K562 (cell line): ENCODE measurements at regions not wholly inside any gene's neighbourhood (a gene's known extent, or its start where the extent isn't known, plus 50 kb on each side); places are given as distances from the start of the nearest gene placed in this dataset.

ENCODE experiments used
- ATAC-seq: fragments of 200-7000 bp; cut with Tn5 transposase; 3 replicates; pipeline ENCODE4 v1.9.1; 2020; ENCODE audit warnings: moderate library complexity
- BruUV-seq: library from RNA; stranded (reverse); fragments of 400-500 nt; replicated peaks from 2 replicates; lab custom pipeline; 2021; lab: Mats Ljungman, UMichigan
- CTCF ChIA-PET: fragments of 300-600 bp; formaldehyde crosslinking; extraction: SDS; loops from one replicate; lab custom pipeline; 2021; ENCODE audit warnings: low intra/inter-chr PET ratio; lab: Yijun Ruan, JAX
- POLR2A ChIA-PET: fragments of 300-600, 350-650 bp; sonication (Branson Sonifier 250); formaldehyde crosslinking; extraction: SDS; loops from one replicate; lab custom pipeline; 2021; ENCODE audit warnings: antibody characterized with exemption, inconsistent platforms; lab: Yijun Ruan, JAX
- DNase-seq, 4 experiments: peaks; one replicate each; pipeline versions ENCODE4 v3.0.0 to v3.0.0-alpha.2; 2011 to 2018; ENCODE audit warnings: low spot score in 3 of 4, mixed read lengths in 3 of 4; ENCODE audit errors: extremely low read depth in 1 of 4
- FAIRE-seq: peaks from 2 replicates; lab custom pipeline; 2011; peaks lifted over from hg19 to GRCh38; lab: Jason Lieb, UNC
- H2AFZ ChIP-seq: 2 replicates; pipeline ENCODE4 v1.6.0; 2011; ENCODE audit warnings: low read depth, low read length, control low read depth, inconsistent platforms
- H3K27ac ChIP-seq: fragments of 200-600 bp; 3 replicates; pipeline ENCODE4 v1.8.0; 2011; ENCODE audit warnings: low read depth, mild to moderate bottlenecking, control low read depth, inconsistent platforms, low read length, moderate library complexity, mixed read lengths; ENCODE audit errors: extremely low read depth
- H3K27me3 ChIP-seq, 2 experiments: fragments of 300-600 bp in 1 of 2; 2 replicates in 1 of 2; 3 replicates in 1 of 2; pipeline versions ENCODE4 v1.6.0 to v1.8.0; 2011; ENCODE audit warnings: inconsistent platforms in 2 of 2, low read length in 2 of 2, mild to moderate bottlenecking in 1 of 2, mixed read lengths in 1 of 2, moderate library complexity in 1 of 2; ENCODE audit not compliant: control insufficient read depth in 2 of 2, insufficient read depth in 2 of 2
- H3K36me3 ChIP-seq: fragments of 300-600 bp; 3 replicates; pipeline ENCODE4 v1.8.0; 2011; ENCODE audit warnings: mild to moderate bottlenecking, low read length, inconsistent platforms; ENCODE audit not compliant: control insufficient read depth, insufficient read depth
- H3K4me1 ChIP-seq, 2 experiments: fragments of 200-600 bp in 1 of 2; replicated peaks in 1 of 2; 2 replicates in 1 of 2; 3 replicates in 1 of 2; pipeline versions ENCODE4 v1.5.1 to v1.8.0; 2011; ENCODE audit warnings: inconsistent platforms in 2 of 2, low read length in 2 of 2, mild to moderate bottlenecking in 1 of 2, mixed read lengths in 1 of 2, moderate library complexity in 1 of 2; ENCODE audit not compliant: control insufficient read depth in 2 of 2, insufficient read depth in 2 of 2
- H3K4me2 ChIP-seq: 2 replicates; pipeline ENCODE4 v1.6.1; 2011; ENCODE audit warnings: low read length, control low read depth, inconsistent platforms, mixed read lengths; ENCODE audit not compliant: insufficient read depth
- H3K4me3 ChIP-seq: fragments of 200-600 bp; sonication (generic), shearing (Covaris generic); 2 replicates; pipeline ENCODE4 v1.5.1; 2016; ENCODE audit warnings: control low read depth, inconsistent platforms
- H3K79me2 ChIP-seq: fragments of 200-600 bp; 3 replicates; pipeline ENCODE4 v1.8.0; 2011; ENCODE audit warnings: low read length, inconsistent platforms; ENCODE audit not compliant: control insufficient read depth, insufficient read depth
- H3K9ac ChIP-seq, 2 experiments: 2 replicates each; pipeline versions ENCODE4 v1.6.0 to v1.6.1; 2011; ENCODE audit warnings: low read depth in 2 of 2, low read length in 2 of 2, control low read depth in 1 of 2, inconsistent platforms in 1 of 2, mild to moderate bottlenecking in 1 of 2, mixed read lengths in 1 of 2; ENCODE audit not compliant: insufficient read depth in 1 of 2
- H3K9me1 ChIP-seq: one replicate; pipeline ENCODE4 v1.6.0; 2011; ENCODE audit warnings: inconsistent platforms, mild to moderate bottlenecking, low read length, moderate library complexity; ENCODE audit not compliant: control insufficient read depth, insufficient read depth
- H3K9me3 ChIP-seq: replicated peaks from 2 replicates; pipeline ENCODE4 v1.5.1; 2011; ENCODE audit warnings: low read depth, low read length, inconsistent platforms; ENCODE audit not compliant: control insufficient read depth, insufficient read depth
- H4K20me1 ChIP-seq: replicated peaks from 2 replicates; pipeline ENCODE4 v1.6.1; 2011; ENCODE audit warnings: low read length, inconsistent platforms, mixed read lengths; ENCODE audit not compliant: control insufficient read depth, insufficient read depth
- E2F1 ChIP-seq: sonication (generic); formaldehyde crosslinking; IDR thresholded peaks from 2 replicates; pipeline ENCODE4 v1.8.1; 2023; ENCODE audit warnings: mild to moderate bottlenecking, missing genetic modification reagents, moderate library complexity
- IRF9 ChIP-seq: fragments of 450-650 bp; IDR thresholded peaks from 2 replicates; pipeline ENCODE4 v1.6.1; 2016; ENCODE audit warnings: missing biosample characterization, missing genetic modification characterization
- MBD2 ChIP-seq: sonication (generic); IDR thresholded peaks from 2 replicates; pipeline ENCODE4 v1.6.1; 2016; ENCODE audit warnings: low read depth, borderline replicate concordance
- MED1 ChIP-seq: sonication (generic); formaldehyde crosslinking; IDR thresholded peaks from 2 replicates; pipeline ENCODE4 v1.8.1; 2023; ENCODE audit warnings: missing genetic modification reagents, borderline replicate concordance
- NBN ChIP-seq: fragments of 450-650 bp; IDR thresholded peaks from 2 replicates; pipeline ENCODE4 v1.6.1; 2016; ENCODE audit warnings: low read depth, mild to moderate bottlenecking
- NR3C1 ChIP-seq: sonication (generic); formaldehyde crosslinking; IDR thresholded peaks from 2 replicates; pipeline ENCODE4 v1.8.1; 2022; ENCODE audit warnings: missing genetic modification reagents
- POLR3G ChIP-seq: IDR thresholded peaks from 2 replicates; pipeline ENCODE4 v1.6.1; 2011; ENCODE audit not compliant: insufficient read length, insufficient replicate concordance; ENCODE audit errors: extremely low read depth
- RBM14 ChIP-seq: fragments of 200-400 bp; formaldehyde crosslinking; IDR thresholded peaks from 2 replicates; pipeline ENCODE4 v1.6.1; 2018; ENCODE audit warnings: low read depth, mild to moderate bottlenecking, low read length, moderate library complexity, borderline replicate concordance; ENCODE audit not compliant: insufficient read depth
- THRA ChIP-seq: fragments of 450-650 bp; IDR thresholded peaks from 2 replicates; pipeline ENCODE4 v1.6.1; 2017; ENCODE audit warnings: mild to moderate bottlenecking, moderate library complexity
- ZFX ChIP-seq: sonication (generic); formaldehyde crosslinking; IDR thresholded peaks from 2 replicates; pipeline ENCODE4 v1.8.0; 2022; ENCODE audit warnings: mild to moderate bottlenecking, missing genetic modification reagents, moderate library complexity
- ZNF217 ChIP-seq: sonication (generic); formaldehyde crosslinking; IDR thresholded peaks from 2 replicates; pipeline ENCODE4 v1.8.0; 2022; ENCODE audit warnings: mild to moderate bottlenecking, missing genetic modification reagents
- WGBS: fragments of 100-300 bp; shearing (Covaris generic); methylation state at CpG from one replicate; pipeline ENCODE4 v1.1.6; 2016; ENCODE audit warnings: low coverage, mixed read lengths; ENCODE audit not compliant: insufficient coverage; ENCODE audit errors: missing lambda C conversion rate; 5-methylcytosine and 5-hydroxymethylcytosine counted together
- in situ Hi-C: fragments of 300-500 bp; cut with MboI; formaldehyde crosslinking; loops from 4 replicates; pipeline ENCODE4 v1.15.0; 2018; ENCODE audit warnings: inconsistent platforms, mixed read lengths
- intact Hi-C: fragments of 100-400 bp; cut with micrococcal nuclease; formaldehyde crosslinking; loops from 2 replicates; pipeline ENCODE4 v1.14.2; 2022

GRCh38 chr9:88745276-88746001, 210.5 kb downstream of the NXNL2 start:
- POLR2A ChIA-PET = no interaction called here
- Histone ChIP-seq H3K79me2 (no peaks in the 10 kb centered on the region), H2AFZ (no peak overlapping the region), H3K27me3 (no peaks in the 10 kb centered on the region; a peak in 1 of 5 replicates), H3K4me1 (peaks cover 13 to 17% of the 10 kb centered on the region in 2 experiments; a peak in 4 of 5 replicates), H3K27ac (no peak overlapping the region), H4K20me1 (no peaks in the 10 kb centered on the region), H3K9ac (no peak overlapping the region), H3K9me1 (no peaks in the 10 kb centered on the region), H3K9me3 (no peaks in the 10 kb centered on the region), H3K36me3 (no peaks in the 10 kb centered on the region), H3K4me3 (no peak overlapping the region), H3K4me2 (no peak overlapping the region)
- TF ChIP-seq THRA = no peak
- TF ChIP-seq IRF9 (tag) = no peak
- no peak for TF ChIP-seq ZNF217 (CRISPR knock-in tag)
- no peak for TF ChIP-seq MBD2
- TF ChIP-seq RBM14 = no peak
- TF ChIP-seq E2F1 (CRISPR knock-in tag) = no peak
- no peak for TF ChIP-seq ZFX (CRISPR knock-in tag)
- TF ChIP-seq NBN = no peak
- TF ChIP-seq NR3C1 (CRISPR knock-in tag) = no peak
- no peak for TF ChIP-seq MED1
- TF ChIP-seq POLR3G = no peak
- in situ Hi-C loops = no loop called here
- BruUV-seq = no TSS peak
- ATAC-seq (no peak), DNase-seq (no peak), FAIRE-seq (no peak)
- intact Hi-C loops = no loop called here
- WGBS = 55% methylated on average over 2 of the region's 2 CpGs
- CTCF ChIA-PET = no interaction called here
